ENCODE measurements at regions not wholly inside any gene's neighbourhood (a gene's known extent, or its start where the extent isn't known, plus 50 kb on each side); places are given as distances from the start of the nearest gene placed in this dataset.

DNA sequence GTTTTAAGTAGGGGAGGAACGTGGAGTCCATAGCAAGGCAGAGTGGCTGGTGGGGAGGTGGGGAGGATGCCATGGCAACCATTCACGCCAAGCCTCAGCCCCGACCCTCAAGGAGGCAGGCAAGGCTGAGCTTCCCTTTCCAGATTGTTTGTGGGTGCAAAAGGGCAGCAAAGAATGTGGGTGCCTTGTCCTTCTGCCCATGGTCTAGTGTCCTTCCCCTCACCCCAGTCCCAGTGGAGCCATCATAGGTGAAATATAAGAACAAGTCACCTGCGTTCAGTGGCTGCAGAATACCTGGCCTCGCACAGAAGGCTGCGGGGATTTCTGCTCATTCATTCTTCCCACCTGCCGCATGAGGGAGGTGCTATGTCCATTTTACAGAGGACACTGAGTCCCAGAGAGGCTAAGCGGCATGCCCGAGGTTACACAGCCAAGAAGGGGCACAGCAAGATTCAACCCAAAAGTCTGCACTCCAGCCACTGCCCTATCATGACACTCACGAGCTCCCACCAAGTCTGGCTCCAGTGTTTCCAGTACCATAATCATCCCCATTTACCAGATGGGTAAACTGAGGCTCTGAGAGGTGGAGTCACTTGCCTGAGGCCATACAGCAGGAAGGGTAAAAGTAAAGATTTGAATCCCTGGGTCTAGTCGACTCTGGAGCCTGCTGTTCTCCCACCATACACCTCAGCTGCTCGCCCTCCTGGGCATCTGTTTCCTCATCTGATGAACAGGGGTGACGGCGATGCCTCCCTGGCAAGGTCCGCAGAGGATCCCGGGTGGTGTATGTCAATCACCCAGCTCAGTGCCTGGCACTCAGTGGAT is 100.8 kb downstream of the CEBPB start:
- Histone ChIP-seq H3K4me1 (ENCODE audit: low read length) (peaks cover 5% of the 10 kb centered on the region), H3K9ac (ENCODE audit: low read length) (no peak overlapping the region), H3K9me3 (ENCODE audit: insufficient read depth, low read length) (no peaks in the 10 kb centered on the region), H3K27me3 (ENCODE audit: low read depth, low read length) (peaks cover 5% of the 10 kb centered on the region; the same call in 1 of the 2 replicates), H3K4me2 (ENCODE audit: low read length) (no peak overlapping the region), H3K4me3 (ENCODE audit: low read length) (no peak overlapping the region), H3K27ac (ENCODE audit: low read length) (no peak overlapping the region), H3K79me2 (ENCODE audit: low read length) (no peaks in the 10 kb centered on the region), H2AFZ (ENCODE audit: low read depth, low read length) (no peak overlapping the region), H3K36me3 (replicated peaks; ENCODE audit: low read depth, low read length) (no peaks in the 10 kb centered on the region), H4K20me1 (ENCODE audit: insufficient read depth, low read length) (no peaks in the 10 kb centered on the region)
- no peak for TF ChIP-seq EZH2phosphoT487 (IDR thresholded peaks at IDR 0.05; ENCODE audit: low read depth)
- TF ChIP-seq, protein P1, sequence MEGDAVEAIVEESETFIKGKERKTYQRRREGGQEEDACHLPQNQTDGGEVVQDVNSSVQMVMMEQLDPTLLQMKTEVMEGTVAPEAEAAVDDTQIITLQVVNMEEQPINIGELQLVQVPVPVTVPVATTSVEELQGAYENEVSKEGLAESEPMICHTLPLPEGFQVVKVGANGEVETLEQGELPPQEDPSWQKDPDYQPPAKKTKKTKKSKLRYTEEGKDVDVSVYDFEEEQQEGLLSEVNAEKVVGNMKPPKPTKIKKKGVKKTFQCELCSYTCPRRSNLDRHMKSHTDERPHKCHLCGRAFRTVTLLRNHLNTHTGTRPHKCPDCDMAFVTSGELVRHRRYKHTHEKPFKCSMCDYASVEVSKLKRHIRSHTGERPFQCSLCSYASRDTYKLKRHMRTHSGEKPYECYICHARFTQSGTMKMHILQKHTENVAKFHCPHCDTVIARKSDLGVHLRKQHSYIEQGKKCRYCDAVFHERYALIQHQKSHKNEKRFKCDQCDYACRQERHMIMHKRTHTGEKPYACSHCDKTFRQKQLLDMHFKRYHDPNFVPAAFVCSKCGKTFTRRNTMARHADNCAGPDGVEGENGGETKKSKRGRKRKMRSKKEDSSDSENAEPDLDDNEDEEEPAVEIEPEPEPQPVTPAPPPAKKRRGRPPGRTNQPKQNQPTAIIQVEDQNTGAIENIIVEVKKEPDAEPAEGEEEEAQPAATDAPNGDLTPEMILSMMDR (IDR thresholded peaks at IDR 0.05; ENCODE audit: low read depth, low read length), result no peak

DNA sequence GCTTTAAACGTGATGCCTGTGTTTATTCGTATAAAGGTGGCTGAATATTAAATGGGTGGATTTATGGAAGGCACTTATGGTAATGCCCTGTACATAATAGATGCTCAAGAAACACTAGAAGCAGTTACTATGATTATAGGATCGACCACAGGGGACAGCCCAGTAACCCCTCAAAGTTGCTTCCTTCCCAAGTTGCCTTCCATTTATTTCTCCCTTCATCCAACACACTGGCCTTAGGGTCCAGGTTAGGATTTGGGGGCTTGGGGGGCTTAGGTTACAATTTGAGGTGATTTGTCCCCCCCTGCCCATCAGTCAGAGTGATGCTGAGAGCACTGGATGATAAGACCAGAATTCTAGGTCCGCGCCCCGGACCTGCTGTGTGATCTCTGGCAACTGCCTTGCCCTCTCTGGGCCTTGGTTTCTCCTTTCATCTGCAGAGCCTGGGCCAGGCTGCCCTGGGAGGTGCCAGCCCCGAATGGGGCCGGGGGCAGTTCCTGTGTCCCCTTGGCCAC is 101.5 kb downstream of the CEBPB start:
- Histone ChIP-seq H3K4me1 (ENCODE audit: low read length) (peaks cover 4% of the 10 kb centered on the region), H3K27me3 (ENCODE audit: low read depth, low read length) (peaks cover 5% of the 10 kb centered on the region; the same call in 1 of the 2 replicates), H3K9ac (ENCODE audit: low read length) (no peak overlapping the region), H3K9me3 (ENCODE audit: insufficient read depth, low read length) (no peaks in the 10 kb centered on the region), H4K20me1 (ENCODE audit: insufficient read depth, low read length) (no peaks in the 10 kb centered on the region), H3K4me3 (ENCODE audit: low read length) (no peak overlapping the region), H3K36me3 (replicated peaks; ENCODE audit: low read depth, low read length) (no peaks in the 10 kb centered on the region), H3K4me2 (ENCODE audit: low read length) (no peak overlapping the region), H3K27ac (ENCODE audit: low read length) (no peak overlapping the region), H2AFZ (ENCODE audit: low read depth, low read length) (no peak overlapping the region), H3K79me2 (ENCODE audit: low read length) (no peaks in the 10 kb centered on the region)
- TF ChIP-seq EZH2phosphoT487 (IDR thresholded peaks at IDR 0.05; ENCODE audit: low read depth), result no peak
- TF ChIP-seq, protein P1 (IDR thresholded peaks at IDR 0.05; ENCODE audit: low read depth, low read length), result no peak

DNA sequence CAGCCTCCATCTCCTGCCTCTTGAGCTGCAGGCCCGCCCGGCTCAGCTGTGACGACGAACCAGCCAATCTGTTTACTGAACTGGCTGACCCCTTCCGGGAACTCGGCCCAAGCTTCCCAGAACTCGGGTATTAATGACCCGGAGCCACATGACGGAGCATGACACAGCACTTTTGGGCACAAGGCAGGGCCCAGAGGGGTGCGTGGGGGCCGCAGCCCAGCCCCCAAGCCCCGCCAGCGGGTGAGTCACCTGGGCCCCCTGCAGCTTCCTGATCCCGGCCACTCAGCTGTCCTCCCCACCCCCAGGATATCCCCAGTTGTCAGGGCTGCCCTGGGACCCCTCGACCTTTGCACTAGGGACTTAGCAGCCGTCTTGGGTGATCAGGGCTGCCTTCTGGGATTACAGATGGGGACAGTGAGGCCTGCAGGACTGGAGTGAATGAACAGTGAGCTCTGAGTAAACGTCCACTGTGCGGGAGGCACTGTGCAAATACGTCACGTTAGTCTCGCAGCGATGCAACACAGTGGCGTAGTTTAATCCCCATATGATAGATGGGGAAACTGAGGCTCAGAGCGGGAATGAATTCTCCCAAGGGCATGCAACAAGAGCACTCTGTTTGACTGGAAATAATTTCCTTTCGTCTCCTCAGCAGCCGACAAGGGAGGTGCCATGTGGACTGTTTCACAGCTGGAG is 102.1 kb downstream of the CEBPB start:
- Histone ChIP-seq H3K27me3 (ENCODE audit: low read depth, low read length) (peaks cover 3% of the 10 kb centered on the region; the same call in 1 of the 2 replicates), H3K36me3 (replicated peaks; ENCODE audit: low read depth, low read length) (no peaks in the 10 kb centered on the region), H2AFZ (ENCODE audit: low read depth, low read length) (no peak overlapping the region), H3K4me1 (ENCODE audit: low read length) (peaks cover 10% of the 10 kb centered on the region), H3K4me3 (ENCODE audit: low read length) (no peak overlapping the region), H3K9me3 (ENCODE audit: insufficient read depth, low read length) (no peaks in the 10 kb centered on the region), H3K79me2 (ENCODE audit: low read length) (no peaks in the 10 kb centered on the region), H4K20me1 (ENCODE audit: insufficient read depth, low read length) (no peaks in the 10 kb centered on the region), H3K9ac (ENCODE audit: low read length) (no peak overlapping the region), H3K4me2 (ENCODE audit: low read length) (no peak overlapping the region), H3K27ac (ENCODE audit: low read length) (no peak overlapping the region)
- TF ChIP-seq EZH2phosphoT487 (IDR thresholded peaks at IDR 0.05; ENCODE audit: low read depth), result no peak
- TF ChIP-seq, protein P1 (IDR thresholded peaks at IDR 0.05; ENCODE audit: low read depth, low read length), result no peak
